Upper lobe of left lung (tissue), 6 donors: ENCODE measurements at regions not wholly inside any gene's neighbourhood (a gene's known extent, or its start where the extent isn't known, plus 50 kb on each side); places are given as distances from the start of the nearest gene placed in this dataset.
A peak's percentile ranks its signal among the peaks of the same experiment; 100 is the strongest.

ENCODE experiments used
- ATAC-seq, 2 donors: fragments of 200-7000 bp; cut with Tn5 transposase; one replicate each; pipeline ENCODE4 v1.9.1; 2022; ENCODE audit warnings: mild to moderate bottlenecking in 2 of 2, moderate library complexity in 2 of 2; ENCODE audit not compliant: low FRiP score in 2 of 2
- DNase-seq, 2 donors: peaks; one replicate each; pipeline ENCODE4 v3.0.0-alpha.2; 2019 to 2020
- H3K27ac ChIP-seq, 4 donors: fragments of 200-600 bp; sonication (generic); one replicate each; pipeline ENCODE4 v1.5.1; 2016 to 2019
- H3K27me3 ChIP-seq, 4 donors: fragments of 200-600 bp; sonication (generic); one replicate each; pipeline ENCODE4 v1.5.1; 2017 to 2019
- H3K36me3 ChIP-seq, 4 donors: fragments of 200-600 bp; sonication (generic); one replicate each; pipeline ENCODE4 v1.5.1; 2016 to 2019
- H3K4me1 ChIP-seq, 4 donors: fragments of 200-600 bp; sonication (generic); one replicate each; pipeline ENCODE4 v1.5.1; 2018 to 2019
- H3K4me3 ChIP-seq, 4 donors: fragments of 200-600 bp; sonication (generic); one replicate each; pipeline ENCODE4 v1.5.1; 2017 to 2019; ENCODE audit warnings: mild to moderate bottlenecking in 2 of 4, moderate library complexity in 1 of 4
- H3K9me3 ChIP-seq, 4 donors: fragments of 200-600 bp; sonication (generic); one replicate each; pipeline ENCODE4 v1.5.1; 2018 to 2019
- EP300 ChIP-seq, 4 donors: sonication (generic); formaldehyde crosslinking; IDR thresholded peaks; one replicate each; pipeline ENCODE4 v1.5.1; 2017; ENCODE audit warnings: antibody characterized with exemption in 4 of 4, control low read depth in 2 of 4
- POLR2A ChIP-seq, 4 donors: fragments of 450-650 bp; IDR thresholded peaks; one replicate each; pipeline ENCODE4 v1.5.1; 2016 to 2017; ENCODE audit warnings: antibody characterized with exemption in 4 of 4, mild to moderate bottlenecking in 2 of 4
- POLR2AphosphoS5 ChIP-seq, 2 donors: sonication (generic); formaldehyde crosslinking; IDR thresholded peaks; one replicate each; pipeline ENCODE4 v1.5.1; 2017; ENCODE audit warnings: antibody characterized with exemption in 2 of 2
- WGBS, 2 donors: methylation state at CpG; one replicate each; pipeline ENCODE4 v1.1.5; 2017 to 2018; 5-methylcytosine and 5-hydroxymethylcytosine counted together
- TF ChIP-seq, protein P1 (sequence below), 6 experiments: fragments of 450-650 bp in 4 of 6; fragments of 200-600 bp in 2 of 6; sonication (generic) in 2 of 6; IDR thresholded peaks; one replicate each; pipeline ENCODE4 v1.5.1; 2016 to 2019; ENCODE audit warnings: antibody characterized with exemption in 6 of 6
- donor health status: DM: no; HTN: no; CAD: no; lungs with moderate emphysema.
- donor health status: DM: no; HTN: yes; CAD: no; lungs with severe emphysema.

DNA sequence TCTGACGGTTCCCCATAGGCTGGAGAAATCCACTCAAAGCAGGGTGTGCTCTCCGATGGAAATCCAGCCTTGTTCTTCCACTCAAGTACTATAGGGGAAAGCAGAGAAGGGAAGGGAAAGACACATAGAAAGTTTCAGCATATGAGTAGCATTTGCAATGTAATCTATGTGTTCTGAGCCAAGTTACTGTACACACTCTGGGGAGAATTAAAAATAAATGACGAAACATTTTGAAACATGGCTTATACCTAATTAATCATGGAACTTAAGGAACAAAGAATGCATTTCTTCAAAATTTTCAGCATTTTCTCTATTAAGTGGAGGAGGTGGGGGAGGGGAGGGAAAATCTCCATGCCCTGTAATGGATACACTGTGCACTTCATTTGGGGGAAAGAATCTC, 198.1 kb upstream of the HABP2 start:
- Histone ChIP-seq H3K27ac (no peak overlapping the region), H3K27me3 (no peaks in the 10 kb centered on the region), H3K4me3 (no peak overlapping the region), H3K9me3 (no peaks in the 10 kb centered on the region), H3K36me3 (no peaks in the 10 kb centered on the region), H3K4me1 (no peaks in the 10 kb centered on the region)
- no peak for TF ChIP-seq EP300 (IDR thresholded peaks at IDR 0.05)
- TF ChIP-seq, protein P1, sequence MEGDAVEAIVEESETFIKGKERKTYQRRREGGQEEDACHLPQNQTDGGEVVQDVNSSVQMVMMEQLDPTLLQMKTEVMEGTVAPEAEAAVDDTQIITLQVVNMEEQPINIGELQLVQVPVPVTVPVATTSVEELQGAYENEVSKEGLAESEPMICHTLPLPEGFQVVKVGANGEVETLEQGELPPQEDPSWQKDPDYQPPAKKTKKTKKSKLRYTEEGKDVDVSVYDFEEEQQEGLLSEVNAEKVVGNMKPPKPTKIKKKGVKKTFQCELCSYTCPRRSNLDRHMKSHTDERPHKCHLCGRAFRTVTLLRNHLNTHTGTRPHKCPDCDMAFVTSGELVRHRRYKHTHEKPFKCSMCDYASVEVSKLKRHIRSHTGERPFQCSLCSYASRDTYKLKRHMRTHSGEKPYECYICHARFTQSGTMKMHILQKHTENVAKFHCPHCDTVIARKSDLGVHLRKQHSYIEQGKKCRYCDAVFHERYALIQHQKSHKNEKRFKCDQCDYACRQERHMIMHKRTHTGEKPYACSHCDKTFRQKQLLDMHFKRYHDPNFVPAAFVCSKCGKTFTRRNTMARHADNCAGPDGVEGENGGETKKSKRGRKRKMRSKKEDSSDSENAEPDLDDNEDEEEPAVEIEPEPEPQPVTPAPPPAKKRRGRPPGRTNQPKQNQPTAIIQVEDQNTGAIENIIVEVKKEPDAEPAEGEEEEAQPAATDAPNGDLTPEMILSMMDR (IDR thresholded peaks at IDR 0.05) = no peak
- TF ChIP-seq POLR2AphosphoS5 (IDR thresholded peaks at IDR 0.05) = no peak
- DNase-seq (no peak), ATAC-seq (no peak)
- 73 to 83% methylated on average over 3 of the region's 3 CpGs for WGBS, 2 donors

DNA sequence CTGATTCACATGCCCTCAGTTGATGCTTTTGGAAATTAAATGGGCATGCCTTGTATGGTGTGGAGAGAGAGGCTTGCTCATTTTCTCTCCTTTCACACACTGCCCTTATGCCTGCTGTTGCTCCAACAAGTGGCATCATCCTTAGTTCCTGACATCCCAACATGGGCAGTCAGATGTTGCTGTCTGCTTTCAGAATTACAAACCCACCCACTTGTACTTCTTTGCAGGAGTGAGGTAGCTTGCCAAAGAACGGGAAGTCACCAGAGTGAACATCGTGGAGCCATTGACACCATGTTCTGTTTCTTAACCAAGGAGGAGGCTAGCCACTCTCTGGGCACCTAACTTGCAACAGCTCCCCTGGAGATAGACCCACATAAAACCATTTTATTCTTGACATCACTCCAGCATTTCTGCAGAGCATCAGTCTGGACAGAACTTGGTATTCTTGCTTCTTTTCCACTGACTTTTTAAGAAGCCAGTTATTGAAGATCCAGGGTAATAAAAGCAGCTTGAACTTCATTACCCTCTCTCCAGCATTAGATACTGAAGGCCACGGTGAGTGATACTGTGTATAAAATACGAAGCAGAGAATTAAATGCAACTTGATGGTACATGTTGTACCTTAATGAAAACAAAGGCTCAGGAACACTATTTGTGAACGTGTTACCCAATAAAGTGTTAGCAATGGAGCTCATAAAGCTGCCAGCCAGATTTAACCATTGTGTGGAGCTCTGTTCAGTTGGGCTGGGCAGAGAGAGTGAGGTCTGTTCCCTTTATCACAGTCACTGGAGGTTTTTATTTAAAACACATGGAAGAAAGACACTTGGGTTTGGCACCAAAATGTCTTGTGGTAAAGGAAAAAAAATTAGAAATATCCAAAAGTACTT, 195.8 kb upstream of the HABP2 start:
- 61 to 75% methylated on average over 5 of the region's 5 CpGs for WGBS, 2 donors
- no peaks in the 10 kb centered on the region for H3K36me3 ChIP-seq
- H3K4me3 ChIP-seq = no peak overlapping the region
- no peak overlapping the region for H3K27ac ChIP-seq
- no peak for TF ChIP-seq POLR2AphosphoS5 (IDR thresholded peaks at IDR 0.05)
- H3K27me3 ChIP-seq = no peaks in the 10 kb centered on the region
- no peaks in the 10 kb centered on the region for H3K4me1 ChIP-seq
- no peak for DNase-seq
- ATAC-seq = peak in 1 of 2 donors; percentile 46
- H3K9me3 ChIP-seq = no peaks in the 10 kb centered on the region

DNA sequence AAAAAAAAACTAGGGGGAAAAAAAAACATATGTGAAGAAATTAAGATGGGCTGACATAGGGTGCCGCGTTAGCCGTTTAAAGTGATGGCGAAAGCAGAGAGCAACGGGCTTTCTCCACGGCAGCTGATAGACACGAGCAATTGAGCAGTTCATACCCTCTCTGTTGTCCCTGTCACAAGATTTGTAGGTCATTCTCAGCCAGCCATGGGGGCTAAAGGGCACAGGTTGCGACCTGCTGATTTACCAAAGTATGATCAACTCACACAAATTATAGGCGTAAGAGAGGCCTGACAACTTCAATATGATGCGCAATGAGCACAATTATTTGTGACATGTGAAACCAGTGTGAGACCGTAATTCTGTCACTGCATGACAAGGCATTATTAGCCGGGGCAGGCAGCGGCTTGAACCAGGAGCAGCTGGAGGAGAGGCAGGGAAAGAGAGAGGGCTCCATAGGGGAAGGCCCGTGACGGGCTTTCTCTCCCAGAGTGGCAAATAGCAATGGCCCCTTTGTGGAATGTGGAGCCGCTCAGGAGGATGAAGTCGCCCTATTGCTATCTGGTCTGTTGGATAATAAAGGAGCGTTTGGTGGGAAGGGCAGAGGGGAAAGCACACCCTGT, 195.1 kb upstream of the HABP2 start:
- no peak for TF ChIP-seq EP300 (IDR thresholded peaks at IDR 0.05)
- TF ChIP-seq POLR2AphosphoS5 (IDR thresholded peaks at IDR 0.05) = no peak
- TF ChIP-seq, protein P1 (IDR thresholded peaks at IDR 0.05) = no peak
- TF ChIP-seq POLR2A (IDR thresholded peaks at IDR 0.05) = no peak
- Histone ChIP-seq H3K4me3 (no peak overlapping the region), H3K27me3 (no peaks in the 10 kb centered on the region), H3K9me3 (no peaks in the 10 kb centered on the region), H3K36me3 (no peaks in the 10 kb centered on the region), H3K27ac (no peak overlapping the region), H3K4me1 (peaks cover 0 to 3% (median 0%) of the 10 kb centered on the region in 4 donors)
- 87 to 95% methylated on average over 18 of the region's 18 CpGs for WGBS, 2 donors
- ATAC-seq (no peak), DNase-seq (no peak)

DNA sequence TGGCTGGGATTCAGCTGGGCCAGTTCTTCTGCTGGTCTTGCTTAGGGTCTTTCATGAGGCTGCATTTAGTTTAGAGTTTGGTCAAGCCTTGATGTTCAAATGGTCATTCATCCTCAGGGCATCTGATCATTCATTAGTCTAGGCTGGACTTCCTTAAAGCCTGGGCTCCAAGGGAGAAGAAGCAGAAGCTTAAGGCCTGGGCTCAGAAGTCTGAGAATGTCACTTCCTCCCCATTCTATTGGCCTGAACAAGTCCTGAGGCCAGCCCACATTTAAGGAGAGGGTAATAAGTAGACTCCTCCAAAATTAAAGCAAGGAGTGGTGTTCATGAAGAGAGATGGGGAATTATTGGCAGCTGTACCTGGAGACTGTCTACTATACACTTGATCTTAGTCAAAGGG, 193.2 kb upstream of the HABP2 start:
- H3K36me3 ChIP-seq = no peaks in the 10 kb centered on the region
- H3K4me1 ChIP-seq = peaks cover 0 to 3% (median 0%) of the 10 kb centered on the region in 4 donors
- H3K4me3 ChIP-seq = no peak overlapping the region
- H3K9me3 ChIP-seq = no peaks in the 10 kb centered on the region
- ATAC-seq (peak in 1 of 2 donors; percentile 25), DNase-seq (no peak)
- TF ChIP-seq, protein P1 (IDR thresholded peaks at IDR 0.05) = no peak
- TF ChIP-seq POLR2A (IDR thresholded peaks at IDR 0.05) (no peak), EP300 (IDR thresholded peaks at IDR 0.05) (no peak), POLR2AphosphoS5 (IDR thresholded peaks at IDR 0.05) (no peak)
- no peak overlapping the region for H3K27ac ChIP-seq
- H3K27me3 ChIP-seq = no peaks in the 10 kb centered on the region

DNA sequence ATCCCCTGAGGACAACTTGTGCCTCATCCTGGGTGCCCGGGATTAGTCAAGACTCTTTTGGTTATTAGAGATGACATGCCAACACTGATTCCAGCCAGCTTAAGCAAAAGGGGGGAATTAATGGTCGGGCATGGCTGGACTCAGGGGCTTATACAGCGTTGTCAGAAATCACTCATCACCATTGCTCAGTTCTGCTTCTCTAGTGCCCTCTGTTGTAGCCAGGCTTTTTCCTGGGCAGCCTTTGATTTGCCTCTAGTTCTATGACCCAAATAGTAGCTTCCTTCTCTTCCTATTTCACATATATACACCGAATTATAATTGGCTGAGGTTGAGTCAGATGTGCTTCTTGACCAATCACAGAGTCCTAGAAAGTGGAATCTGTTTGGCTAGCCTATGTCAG, 192.0 kb upstream of the HABP2 start:
- peaks cover 0 to 3% (median 0%) of the 10 kb centered on the region in 4 donors for H3K4me1 ChIP-seq
- H3K9me3 ChIP-seq = no peaks in the 10 kb centered on the region
- no peak for DNase-seq
- no peak for ATAC-seq
- no peaks in the 10 kb centered on the region for H3K36me3 ChIP-seq
- no peak overlapping the region for H3K27ac ChIP-seq
- 81 to 87% methylated on average over 4 of the region's 4 CpGs for WGBS, 2 donors
- TF ChIP-seq, protein P1 (IDR thresholded peaks at IDR 0.05) = no peak
- no peak for TF ChIP-seq EP300 (IDR thresholded peaks at IDR 0.05)
- no peak for TF ChIP-seq POLR2A (IDR thresholded peaks at IDR 0.05)
- no peak for TF ChIP-seq POLR2AphosphoS5 (IDR thresholded peaks at IDR 0.05)
- no peaks in the 10 kb centered on the region for H3K27me3 ChIP-seq
- no peak overlapping the region for H3K4me3 ChIP-seq
